ENCODE measurements at regions not wholly inside any gene's neighbourhood (a gene's known extent, or its start where the extent isn't known, plus 50 kb on each side); places are given as distances from the start of the nearest gene placed in this dataset.
A peak's percentile ranks its signal among the peaks of the same experiment; 100 is the strongest.

DNA sequence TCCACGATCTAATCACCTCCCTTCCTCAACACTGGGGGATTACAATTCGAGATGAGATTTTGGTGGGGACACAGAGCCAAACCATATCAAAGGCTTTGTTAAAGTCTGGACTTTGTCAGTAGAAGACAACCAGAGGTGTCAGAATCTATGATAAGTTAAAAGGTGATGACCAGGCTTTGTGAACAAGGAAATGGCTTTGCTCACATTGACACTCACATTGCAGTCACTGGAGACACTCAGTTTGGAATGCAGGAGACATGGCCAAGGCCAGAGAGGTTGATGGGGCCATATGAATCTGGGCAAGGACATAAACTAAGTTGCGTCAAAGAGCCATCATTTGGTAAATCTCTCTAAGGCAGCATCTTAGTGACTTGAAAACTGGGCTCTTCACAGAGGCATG is 678.2 kb upstream of the FSHR start:
- peaks cover 0 to 22% (median under 1%) of the 10 kb centered on the region in 4 donors for H3K4me1 ChIP-seq
- WGBS: 51% methylated on average over 3 of the region's 3 CpGs
- H3K27ac ChIP-seq (replicated peaks in 1 of 4): peak overlapping the region in 1 of 4 donors; percentile 21
- TF ChIP-seq, protein P1, sequence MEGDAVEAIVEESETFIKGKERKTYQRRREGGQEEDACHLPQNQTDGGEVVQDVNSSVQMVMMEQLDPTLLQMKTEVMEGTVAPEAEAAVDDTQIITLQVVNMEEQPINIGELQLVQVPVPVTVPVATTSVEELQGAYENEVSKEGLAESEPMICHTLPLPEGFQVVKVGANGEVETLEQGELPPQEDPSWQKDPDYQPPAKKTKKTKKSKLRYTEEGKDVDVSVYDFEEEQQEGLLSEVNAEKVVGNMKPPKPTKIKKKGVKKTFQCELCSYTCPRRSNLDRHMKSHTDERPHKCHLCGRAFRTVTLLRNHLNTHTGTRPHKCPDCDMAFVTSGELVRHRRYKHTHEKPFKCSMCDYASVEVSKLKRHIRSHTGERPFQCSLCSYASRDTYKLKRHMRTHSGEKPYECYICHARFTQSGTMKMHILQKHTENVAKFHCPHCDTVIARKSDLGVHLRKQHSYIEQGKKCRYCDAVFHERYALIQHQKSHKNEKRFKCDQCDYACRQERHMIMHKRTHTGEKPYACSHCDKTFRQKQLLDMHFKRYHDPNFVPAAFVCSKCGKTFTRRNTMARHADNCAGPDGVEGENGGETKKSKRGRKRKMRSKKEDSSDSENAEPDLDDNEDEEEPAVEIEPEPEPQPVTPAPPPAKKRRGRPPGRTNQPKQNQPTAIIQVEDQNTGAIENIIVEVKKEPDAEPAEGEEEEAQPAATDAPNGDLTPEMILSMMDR (IDR thresholded peaks at IDR 0.05): no peak
- peak; percentile 17 to 44 for TF ChIP-seq POLR2AphosphoS5 (IDR thresholded peaks at IDR 0.05)
- no peak for TF ChIP-seq EP300 (IDR thresholded peaks at IDR 0.05)
- H3K9me3 ChIP-seq: no peaks in the 10 kb centered on the region
- intact Hi-C loops (cut with DNase I): no loop called here
- DNase-seq (ENCODE audit: extremely low spot score): no peak
- H3K4me3 ChIP-seq: no peak overlapping the region
- no peaks in the 10 kb centered on the region for H3K36me3 ChIP-seq
- no peaks in the 10 kb centered on the region for H3K27me3 ChIP-seq

DNA sequence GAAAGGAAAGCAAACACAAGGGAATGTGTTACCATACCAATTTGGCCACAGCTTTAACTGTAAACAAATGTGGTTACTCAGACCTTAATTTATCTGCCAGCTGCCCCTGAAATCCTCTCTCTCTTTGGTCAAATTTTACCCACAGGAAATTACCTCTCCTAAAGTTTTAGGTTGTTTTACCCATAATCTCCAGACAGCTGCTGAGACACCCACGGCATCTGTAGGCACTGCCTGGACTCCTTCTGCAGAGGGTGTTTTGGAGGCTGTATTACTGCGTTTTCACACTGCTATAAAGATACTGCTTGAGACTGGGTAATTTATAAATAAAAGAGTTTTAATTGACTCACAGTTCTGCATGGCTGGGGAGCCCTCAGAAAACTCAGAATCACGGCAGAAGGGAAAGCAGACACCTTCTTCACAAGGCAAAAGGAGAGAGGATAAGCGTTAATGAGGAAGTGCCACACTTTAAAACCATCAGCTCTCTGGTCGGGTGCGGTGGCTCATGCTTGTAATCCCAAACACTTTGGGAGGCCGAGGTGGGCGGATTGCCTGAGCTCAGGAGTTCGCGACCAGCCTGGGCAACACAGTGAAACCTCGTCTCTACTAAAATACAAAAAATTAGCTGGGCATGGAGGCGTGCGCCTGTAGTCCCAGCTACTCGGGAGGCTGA is 677.5 kb upstream of the FSHR start:
- H3K4me3 ChIP-seq: no peak overlapping the region
- intact Hi-C loops (cut with DNase I): no loop called here
- H3K36me3 ChIP-seq: no peaks in the 10 kb centered on the region
- peaks cover 0 to 22% (median 0%) of the 10 kb centered on the region in 4 donors for H3K4me1 ChIP-seq
- H3K27ac ChIP-seq (replicated peaks in 1 of 4): peak overlapping the region in 1 of 4 donors; percentile 21
- 69% methylated on average over 14 of the region's 14 CpGs for WGBS
- H3K9me3 ChIP-seq: no peaks in the 10 kb centered on the region
- no peak for DNase-seq (ENCODE audit: extremely low spot score)
- TF ChIP-seq, protein P1 (IDR thresholded peaks at IDR 0.05): no peak
- TF ChIP-seq POLR2AphosphoS5 (IDR thresholded peaks at IDR 0.05) (no peak), POLR2A (IDR thresholded peaks at IDR 0.05; ENCODE audit: low read depth) (no peak), EP300 (IDR thresholded peaks at IDR 0.05) (no peak)
- H3K27me3 ChIP-seq: no peaks in the 10 kb centered on the region

DNA sequence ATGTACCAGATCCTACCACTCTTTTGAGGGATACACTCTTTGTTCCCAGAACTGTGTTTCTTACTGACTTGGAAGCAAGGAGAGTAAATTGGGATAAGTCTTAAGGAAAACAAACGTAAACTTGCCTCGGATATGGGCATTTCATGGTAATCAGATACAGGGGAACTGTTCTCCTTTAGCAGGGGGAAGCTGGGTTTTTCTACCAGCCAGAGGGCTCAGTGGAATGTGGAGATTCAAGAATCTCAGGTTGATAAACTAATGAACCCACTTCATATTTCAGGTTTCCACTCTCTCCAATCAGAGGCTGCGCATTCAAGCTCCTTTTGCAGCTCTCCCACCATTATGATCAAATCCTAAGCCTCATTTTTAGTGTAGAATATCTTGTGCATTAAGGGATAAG is 676.5 kb upstream of the FSHR start:
- intact Hi-C loops (cut with DNase I): no loop called here
- DNase-seq (ENCODE audit: extremely low spot score): no peak
- no peaks in the 10 kb centered on the region for H3K9me3 ChIP-seq
- no peak overlapping the region for H3K4me3 ChIP-seq
- H3K4me1 ChIP-seq: peaks cover 0 to 22% (median 0%) of the 10 kb centered on the region in 4 donors
- TF ChIP-seq, protein P1 (IDR thresholded peaks at IDR 0.05): no peak
- TF ChIP-seq POLR2AphosphoS5 (IDR thresholded peaks at IDR 0.05) (no peak), POLR2A (IDR thresholded peaks at IDR 0.05; ENCODE audit: low read depth) (no peak), EP300 (IDR thresholded peaks at IDR 0.05) (no peak)
- no peak overlapping the region for H3K27ac ChIP-seq (replicated peaks in 1 of 4)
- WGBS: 58% methylated on average over 3 of the region's 3 CpGs
- no peaks in the 10 kb centered on the region for H3K36me3 ChIP-seq
- H3K27me3 ChIP-seq: no peaks in the 10 kb centered on the region

DNA sequence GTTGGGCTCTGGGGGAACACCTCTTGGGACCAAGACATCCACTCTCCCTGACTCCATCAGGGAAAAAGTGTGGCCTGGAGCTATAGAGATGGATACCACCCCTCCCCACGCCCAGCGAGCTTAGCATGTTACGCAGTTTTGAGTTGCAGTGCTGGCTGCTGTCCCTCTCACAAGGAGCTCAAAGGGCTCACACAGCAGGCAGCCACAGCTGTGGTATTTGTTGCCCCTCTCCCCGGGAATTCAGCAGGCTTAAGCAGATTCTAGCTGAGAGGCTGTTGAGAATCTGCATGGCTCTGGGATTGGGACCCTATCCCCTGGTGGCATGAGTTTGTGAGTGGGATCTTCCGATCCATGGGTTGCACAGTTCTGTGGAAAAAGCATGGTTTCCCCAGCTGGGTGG is 673.1 kb upstream of the FSHR start:
- intact Hi-C loops (cut with DNase I): no loop called here
- peaks cover 0 to 12% (median 7%) of the 10 kb centered on the region in 4 donors for H3K9me3 ChIP-seq
- H3K36me3 ChIP-seq: no peaks in the 10 kb centered on the region
- H3K27ac ChIP-seq (replicated peaks in 1 of 4): no peak overlapping the region
- 100% methylated on average over 1 of the region's 5 CpGs for WGBS
- TF ChIP-seq, protein P1 (IDR thresholded peaks at IDR 0.05): no peak
- TF ChIP-seq POLR2A (IDR thresholded peaks at IDR 0.05; ENCODE audit: low read depth): no peak
- TF ChIP-seq EP300 (IDR thresholded peaks at IDR 0.05): no peak
- no peak for TF ChIP-seq POLR2AphosphoS5 (IDR thresholded peaks at IDR 0.05)
- H3K4me3 ChIP-seq: no peak overlapping the region
- peaks cover 0 to 9% (median 0%) of the 10 kb centered on the region in 4 donors for H3K4me1 ChIP-seq
- DNase-seq (ENCODE audit: extremely low spot score): no peak
- H3K27me3 ChIP-seq: no peaks in the 10 kb centered on the region

DNA sequence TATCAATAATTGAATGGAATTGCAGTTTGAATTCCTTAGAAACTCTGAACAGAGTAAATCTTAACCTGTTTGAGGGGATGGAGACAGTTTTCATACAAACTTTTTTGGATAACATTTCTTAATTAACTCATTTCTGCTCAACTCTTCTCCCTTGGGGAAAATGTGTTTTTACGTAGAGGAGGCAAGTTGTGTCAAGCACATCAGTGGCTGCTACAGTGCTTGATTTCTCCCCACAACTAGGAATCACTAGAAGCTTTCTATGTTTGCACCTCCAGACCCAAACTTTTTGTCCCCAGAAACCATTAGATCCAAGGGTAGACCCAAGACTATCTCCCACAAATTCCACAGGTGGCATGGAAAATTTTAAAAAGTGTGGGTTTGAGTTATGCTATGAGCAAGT is 658.9 kb upstream of the FSHR start:
- peaks cover 13 to 38% (median 33%) of the 10 kb centered on the region in 4 donors for H3K4me1 ChIP-seq
- WGBS: 52% methylated on average over 1 of the region's 1 CpG

More for the DNA sequence above, 658.9 kb upstream of the FSHR start:
- H3K36me3 ChIP-seq: no peaks in the 10 kb centered on the region
- H3K4me3 ChIP-seq: no peak overlapping the region
- no peaks in the 10 kb centered on the region for H3K27me3 ChIP-seq
- H3K27ac ChIP-seq (replicated peaks in 1 of 4): peak overlapping the region in 3 of 4 donors; percentile 8 to 68 (median 55)
- intact Hi-C loops (cut with DNase I): no loop called here
- TF ChIP-seq EP300 (IDR thresholded peaks at IDR 0.05): no peak
- no peak for TF ChIP-seq POLR2A (IDR thresholded peaks at IDR 0.05; ENCODE audit: low read depth)
- TF ChIP-seq, protein P1 (IDR thresholded peaks at IDR 0.05): no peak
- TF ChIP-seq POLR2AphosphoS5 (IDR thresholded peaks at IDR 0.05): no peak
- H3K9me3 ChIP-seq: no peaks in the 10 kb centered on the region
- DNase-seq (ENCODE audit: extremely low spot score): no peak

Measured in esophagus muscularis mucosa (tissue), 4 donors.